ENCODE measurements at regions not wholly inside any gene's neighbourhood (a gene's known extent, or its start where the extent isn't known, plus 50 kb on each side); places are given as distances from the start of the nearest gene placed in this dataset.

DNA sequence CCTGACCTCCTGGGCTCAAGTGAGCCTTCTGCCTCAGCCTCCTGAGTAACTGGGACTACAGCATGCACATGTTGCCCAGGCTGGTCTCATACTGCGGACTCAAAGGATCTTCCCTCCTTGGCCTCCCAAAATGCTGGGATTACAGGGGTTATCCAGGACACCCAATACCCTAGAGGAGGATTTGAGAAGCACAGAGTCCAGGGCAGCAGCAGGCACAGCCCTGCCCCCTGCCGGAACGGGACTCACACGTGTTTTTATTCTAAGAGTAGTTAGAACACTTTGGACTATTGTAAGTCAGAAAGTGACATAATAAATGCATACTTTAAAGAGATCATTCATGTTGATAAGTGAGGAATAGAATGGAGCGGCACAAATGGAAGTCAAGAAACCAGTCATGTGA, 80.2 kb downstream of the C6orf118 start:
- DNase-seq, result no peak

DNA sequence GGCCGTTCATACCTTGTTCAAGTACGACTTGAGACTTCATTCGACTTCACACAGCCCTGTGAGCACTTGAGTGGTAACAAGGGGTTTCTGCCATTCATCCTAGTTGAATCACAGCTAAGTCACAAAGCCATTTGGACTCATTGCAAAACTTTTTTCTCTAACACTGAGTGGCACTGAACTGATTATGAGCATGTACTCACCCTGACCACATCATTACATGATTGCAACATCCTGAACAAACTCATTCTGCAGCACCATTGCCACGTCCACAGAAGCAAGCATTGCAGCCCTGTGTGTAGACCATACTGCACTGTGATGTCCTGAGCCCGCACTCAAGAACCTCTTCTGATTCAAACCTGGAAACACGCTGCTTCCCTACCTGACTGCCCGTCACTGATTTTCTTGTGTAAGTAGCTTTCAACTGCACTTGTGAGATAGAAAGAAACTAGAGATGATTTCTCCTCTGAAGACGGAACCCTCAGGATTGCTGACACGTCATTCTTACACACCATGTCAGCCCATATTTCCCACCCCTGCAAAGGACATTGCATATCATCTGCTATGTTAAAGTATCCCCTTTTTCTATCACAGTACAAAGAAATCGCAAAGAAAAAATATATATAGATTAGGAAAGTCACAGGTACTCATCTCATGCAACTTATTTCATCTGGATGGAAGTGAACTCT, 81.6 kb downstream of the C6orf118 start:
- DNase-seq, result no peak

DNA sequence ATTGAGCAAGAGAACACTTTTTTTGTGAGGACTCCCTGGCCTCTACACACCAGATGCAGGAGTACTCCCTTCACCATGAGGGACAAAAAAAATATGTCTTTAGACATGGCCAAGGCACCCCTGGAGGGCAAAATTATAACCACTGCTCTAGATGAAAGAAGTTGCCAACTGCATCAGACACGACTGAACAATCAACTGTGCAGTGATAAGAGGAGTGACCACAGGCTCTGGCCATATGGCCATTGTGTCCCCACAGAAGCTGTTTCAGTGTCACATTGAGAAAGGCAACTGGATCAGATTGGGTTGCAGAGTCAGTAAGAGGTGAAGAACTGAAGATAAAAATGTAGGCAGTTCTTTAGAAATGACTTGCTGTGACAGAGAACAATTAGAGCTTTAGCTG, 85.7 kb downstream of the C6orf118 start:
- DNase-seq, result no peak

- DNase-seq, result no peak
These were observed 86.3 kb downstream of the C6orf118 start for GRCh38 chr6:165223101-165223500.

- no peak for DNase-seq
These were observed 86.9 kb downstream of the C6orf118 start for GRCh38 chr6:165222315-165223025.

GRCh38 chr6:165220045-165220444, 89.4 kb downstream of the C6orf118 start:
- no peak for DNase-seq

- DNase-seq, result no peak
These were observed 89.8 kb downstream of the C6orf118 start for GRCh38 chr6:165219629-165220028.

- no peak for DNase-seq
These were observed 90.6 kb downstream of the C6orf118 start for GRCh38 chr6:165218829-165219228.

DNA sequence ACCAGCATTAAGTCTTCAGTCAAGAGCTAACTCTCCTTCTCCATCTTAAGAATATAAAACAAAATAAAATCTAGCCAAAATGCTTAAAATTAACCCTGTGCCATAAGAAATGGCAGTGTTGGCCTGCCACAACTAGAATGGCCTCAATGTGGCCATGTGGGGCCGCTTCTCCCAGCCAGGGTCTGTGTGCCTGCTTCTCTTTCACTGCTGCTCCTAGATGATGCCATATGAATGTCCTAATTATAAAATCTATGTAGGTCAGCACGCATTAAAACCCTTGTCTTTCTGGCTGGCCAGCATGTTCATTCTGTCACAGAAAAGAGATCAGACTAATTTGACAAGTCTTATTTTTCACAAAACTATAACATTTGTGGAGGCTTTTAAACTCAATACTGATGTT, 102.6 kb downstream of the C6orf118 start:
- DNase-seq, result no peak

- no peak for DNase-seq
These were observed 103.8 kb downstream of the C6orf118 start for GRCh38 chr6:165205632-165206031.

- no peak for DNase-seq
These were observed 104.4 kb downstream of the C6orf118 start for GRCh38 chr6:165204807-165205545.

GRCh38 chr6:165200178-165200577, 109.2 kb downstream of the C6orf118 start:
- DNase-seq, result no peak

DNA sequence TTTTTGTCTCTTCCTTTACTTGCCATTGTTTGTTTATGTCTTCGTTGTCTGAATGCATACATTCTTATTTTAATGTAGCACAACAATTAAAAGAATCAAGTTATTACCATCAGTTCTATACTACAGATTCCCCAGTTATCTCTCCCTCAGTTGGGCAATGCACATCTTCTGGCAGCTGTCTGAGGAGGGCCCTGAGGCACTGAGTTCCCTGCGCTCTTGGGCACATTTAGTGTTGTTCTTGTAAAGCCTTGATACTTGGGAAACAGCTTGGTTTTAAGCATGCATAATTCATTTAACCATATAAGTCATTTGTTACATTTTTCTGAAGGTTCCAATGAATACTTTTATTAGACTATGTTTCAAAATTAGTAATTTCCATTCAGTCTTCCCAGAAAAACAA, 117.9 kb downstream of the C6orf118 start:
- no peak for DNase-seq

GRCh38 chr6:165186441-165187205, 122.8 kb downstream of the C6orf118 start:
- no peak for DNase-seq

GRCh38 chr6:165186041-165186440, 123.4 kb downstream of the C6orf118 start:
- DNase-seq, result no peak

DNA sequence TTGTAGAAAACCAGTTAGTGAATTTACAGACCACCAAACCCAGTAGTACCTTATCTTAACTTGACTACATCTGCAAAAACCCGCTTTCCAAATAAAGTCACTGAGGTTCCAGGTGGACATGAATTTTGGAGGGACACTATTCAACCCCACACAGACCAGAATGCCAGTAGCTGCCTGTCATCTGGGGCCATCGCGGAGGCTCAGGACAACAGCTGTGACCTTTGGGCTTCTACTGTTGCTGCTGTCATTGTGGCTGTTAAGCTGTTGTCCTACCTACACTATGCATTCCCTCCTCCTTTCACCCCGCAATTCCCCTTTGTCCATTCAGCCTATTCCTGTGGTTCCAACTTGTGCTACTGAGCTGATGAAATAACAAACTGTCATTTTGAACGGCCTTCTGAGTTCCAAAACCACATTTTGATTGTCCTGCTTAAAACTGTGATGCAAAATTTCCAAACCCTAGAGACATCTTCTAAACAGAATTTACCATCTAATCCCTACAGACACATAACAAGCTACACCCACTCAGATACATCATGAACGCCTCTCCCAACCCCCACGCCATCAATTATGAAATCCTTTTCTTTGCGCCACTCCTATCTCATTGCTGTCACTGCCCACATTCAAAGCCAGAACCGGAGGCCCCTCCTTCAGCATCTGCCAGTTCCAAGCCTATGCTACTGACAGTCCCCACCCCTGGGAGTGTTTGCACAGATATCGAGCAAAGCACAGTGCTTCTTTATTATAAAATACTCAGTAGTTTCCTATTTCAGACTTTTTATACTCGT, 125.0 kb downstream of the C6orf118 start:
- no peak for DNase-seq

GRCh38 chr6:165183496-165184140, 125.8 kb downstream of the C6orf118 start:
- DNase-seq, result no peak

GRCh38 chr6:165183071-165183470, 126.3 kb downstream of the C6orf118 start:
- no peak for DNase-seq

- DNase-seq, result no peak
These were observed 127.4 kb downstream of the C6orf118 start for GRCh38 chr6:165181951-165182414.

- no peak for DNase-seq
These were observed 131.3 kb downstream of the C6orf118 start for GRCh38 chr6:165178056-165178455.

GRCh38 chr6:165173484-165173883, 135.9 kb downstream of the C6orf118 start:
- DNase-seq, result no peak

DNA sequence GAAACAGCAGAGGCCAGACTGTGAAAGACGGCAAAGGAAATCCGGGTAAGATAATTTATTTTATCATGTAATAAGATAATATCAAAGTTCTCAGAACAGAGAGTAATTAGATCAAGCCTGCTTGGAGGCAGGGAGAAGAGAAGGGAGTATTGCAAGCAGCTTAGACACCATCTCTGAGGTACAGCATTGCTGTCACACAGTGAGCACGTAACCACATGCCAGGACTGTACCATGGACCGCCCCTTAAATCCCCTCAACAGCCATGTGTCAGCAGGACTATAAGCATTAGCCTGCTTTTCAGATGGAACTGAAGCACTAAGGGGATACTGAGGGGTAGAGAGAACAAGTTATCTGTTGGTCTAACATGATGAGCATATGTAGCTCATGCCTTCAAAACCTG, 141.5 kb downstream of the C6orf118 start:
- no peak for DNase-seq
